H54 (cell line): ENCODE measurements at regions not wholly inside any gene's neighbourhood (a gene's known extent, or its start where the extent isn't known, plus 50 kb on each side); places are given as distances from the start of the nearest gene placed in this dataset.

ENCODE experiments used
- DNase-seq: peaks from one replicate; pipeline ENCODE4 v3.0.0; 2011; ENCODE audit warnings: low spot score, mixed read lengths; ENCODE audit not compliant: insufficient read length
- FAIRE-seq: peaks from 3 replicates; lab custom pipeline; 2011; peaks lifted over from hg19 to GRCh38; lab: Jason Lieb, UNC
- POLR2A ChIP-seq: IDR thresholded peaks from 2 replicates; pipeline ENCODE4 v1.6.1; 2011; ENCODE audit warnings: low read depth, mild to moderate bottlenecking, low read length

- DNase-seq: no peak
- FAIRE-seq: peak; percentile 20
- no peak for TF ChIP-seq POLR2A
These were observed 500.8 kb upstream of the ZEB2 start for GRCh38 chr2:145020694-145021093.

- TF ChIP-seq POLR2A: no peak
- DNase-seq: no peak
- no peak for FAIRE-seq
These were observed 500.2 kb upstream of the ZEB2 start for GRCh38 chr2:145020139-145020538.

DNA sequence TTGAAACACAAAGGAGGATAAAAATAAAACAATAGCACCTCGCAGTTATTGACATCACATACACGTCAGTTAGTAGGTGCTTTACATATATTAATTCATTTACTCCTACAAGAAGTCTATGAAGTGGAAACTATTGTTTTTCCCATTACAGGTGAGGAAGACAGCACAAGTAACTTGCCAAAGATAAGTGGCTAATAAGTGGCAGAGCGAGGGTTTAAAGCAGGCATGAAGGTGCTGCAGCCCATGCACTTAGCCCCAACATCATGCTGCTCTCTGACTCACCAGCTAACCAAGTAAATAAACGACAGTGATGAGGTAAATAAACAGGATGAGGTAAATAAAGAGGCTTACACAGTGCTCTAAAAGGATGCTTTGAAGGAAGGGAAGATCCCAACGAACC is 498.6 kb upstream of the ZEB2 start:
- TF ChIP-seq POLR2A: no peak
- FAIRE-seq (no peak), DNase-seq (no peak)

GRCh38 chr2:145017149-145017548 is 497.2 kb upstream of the ZEB2 start:
- FAIRE-seq: no peak

GRCh38 chr2:145016711-145017110 is 496.8 kb upstream of the ZEB2 start:
- FAIRE-seq: peak; percentile 87
- DNase-seq: no peak
- no peak for TF ChIP-seq POLR2A

More at GRCh38 chr2:145017149-145017548, 497.2 kb upstream of the ZEB2 start:
- no peak for TF ChIP-seq POLR2A
- no peak for DNase-seq

DNA sequence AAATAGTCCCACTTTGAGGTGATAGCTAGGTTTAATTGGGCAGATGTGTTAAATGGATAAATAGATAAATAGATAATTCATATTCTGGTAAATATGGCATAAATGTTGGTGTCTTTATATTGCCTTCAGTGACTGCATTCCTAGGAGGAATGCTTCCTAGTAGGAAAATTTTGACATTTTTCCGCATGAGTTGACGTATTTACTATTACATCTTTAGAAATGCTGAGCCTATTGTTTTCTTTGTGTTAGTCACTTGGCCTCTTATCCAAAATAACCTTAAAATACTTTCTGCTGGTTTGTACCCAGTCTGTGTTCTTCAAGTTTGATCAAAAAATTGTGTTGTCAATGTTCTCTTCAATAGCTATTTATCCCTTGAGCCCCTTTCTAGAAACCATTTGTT is 495.6 kb upstream of the ZEB2 start:
- TF ChIP-seq POLR2A: no peak
- FAIRE-seq: peak; percentile 43
- no peak for DNase-seq

DNA sequence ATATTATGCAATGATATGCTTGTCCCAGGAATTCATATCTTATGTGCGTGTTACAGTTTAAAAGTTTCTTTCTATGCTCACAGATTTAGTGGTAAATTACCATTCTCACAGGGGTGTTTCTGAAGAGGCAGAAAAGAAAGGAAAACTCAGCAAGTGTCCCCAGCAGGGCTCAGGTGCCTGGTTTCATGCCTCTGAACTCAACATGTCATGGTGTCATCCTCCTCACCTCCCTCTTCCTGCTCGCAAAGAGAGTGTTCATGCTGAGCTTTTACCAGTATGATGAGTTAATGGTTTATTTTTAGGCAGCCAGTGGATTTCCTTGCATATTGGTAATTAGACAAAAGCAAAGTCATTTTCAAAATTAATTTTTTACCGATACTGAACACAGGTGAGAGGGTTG is 492.9 kb upstream of the ZEB2 start:
- FAIRE-seq (no peak), DNase-seq (no peak)
- TF ChIP-seq POLR2A: no peak

DNA sequence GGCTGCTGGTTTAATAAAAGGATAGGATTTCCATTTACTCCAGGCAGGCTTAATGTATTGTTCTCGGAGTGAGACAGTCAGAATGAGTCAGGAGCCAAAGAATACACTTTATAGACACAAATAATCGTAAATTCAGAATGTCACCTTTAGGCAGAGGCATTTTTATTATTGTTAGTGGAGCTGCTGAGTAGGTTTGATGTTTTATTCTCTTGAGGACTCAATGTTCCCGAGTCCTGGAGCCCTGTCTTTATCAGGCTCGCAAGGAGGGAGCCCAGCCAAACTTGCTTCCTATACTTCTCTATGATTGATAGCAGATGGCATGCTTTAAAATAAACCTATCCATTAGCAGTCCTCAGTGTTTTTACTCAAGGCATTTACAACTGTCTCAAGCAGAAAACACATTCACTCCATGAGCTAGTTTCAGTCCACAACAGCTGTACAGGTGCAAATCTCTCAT is 492.3 kb upstream of the ZEB2 start:
- FAIRE-seq (peak; percentile 92), DNase-seq (no peak)
- no peak for TF ChIP-seq POLR2A

DNA sequence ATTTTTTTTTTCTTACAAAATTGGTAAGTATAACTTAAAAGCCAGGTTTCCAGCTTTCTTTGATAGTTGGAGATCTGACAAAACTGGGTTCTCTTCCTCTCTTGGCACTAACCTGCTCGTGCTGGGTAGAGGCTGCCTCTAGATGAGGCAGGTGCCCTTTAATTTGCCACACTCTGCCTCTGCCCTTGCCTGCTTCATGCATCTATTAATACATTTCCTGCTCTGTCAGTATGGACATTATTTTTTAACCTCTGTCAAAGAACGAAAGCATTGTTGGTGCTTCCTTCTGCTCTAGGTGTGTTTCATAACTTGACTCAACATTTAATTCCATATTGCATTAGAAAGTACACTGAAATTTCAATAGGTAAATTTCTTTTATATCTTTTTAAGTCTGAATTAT is 490.7 kb upstream of the ZEB2 start:
- no peak for TF ChIP-seq POLR2A
- FAIRE-seq: no peak
- no peak for DNase-seq

GRCh38 chr2:145007960-145008263 is 488.0 kb upstream of the ZEB2 start:
- DNase-seq (no peak), FAIRE-seq (no peak)
- TF ChIP-seq POLR2A: no peak

- peak; percentile 39 for DNase-seq
These were observed 487.4 kb upstream of the ZEB2 start for GRCh38 chr2:145007093-145007959.

GRCh38 chr2:145002624-145003023 is 482.7 kb upstream of the ZEB2 start:
- TF ChIP-seq POLR2A: no peak
- no peak for FAIRE-seq
- no peak for DNase-seq

More at GRCh38 chr2:145007093-145007959, 487.4 kb upstream of the ZEB2 start:
- TF ChIP-seq POLR2A: no peak
- FAIRE-seq: peak; percentile 99

GRCh38 chr2:145000376-145000775 is 480.5 kb upstream of the ZEB2 start:
- no peak for FAIRE-seq

DNA sequence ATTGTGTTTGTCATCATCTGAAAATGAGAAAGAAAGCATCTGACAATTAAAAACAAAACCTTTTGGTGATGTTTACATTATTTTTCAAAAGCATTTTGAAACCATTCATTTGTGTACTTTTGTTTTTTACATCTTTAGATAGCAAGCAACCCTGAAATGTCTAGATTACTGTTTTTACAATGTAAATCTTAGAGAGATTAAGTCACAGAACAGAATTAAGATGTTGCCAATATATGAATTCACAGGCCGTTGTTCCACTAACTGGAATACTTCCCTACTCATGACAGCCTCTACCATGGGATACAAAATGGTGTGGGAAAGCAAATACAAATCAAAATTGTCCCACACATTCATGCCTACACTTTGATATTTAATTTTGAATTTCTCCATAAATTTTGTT is 480.0 kb upstream of the ZEB2 start:
- DNase-seq: no peak
- no peak for TF ChIP-seq POLR2A
- FAIRE-seq: no peak

More at GRCh38 chr2:145000376-145000775, 480.5 kb upstream of the ZEB2 start:
- DNase-seq: no peak
- no peak for TF ChIP-seq POLR2A
